NB4 (cell line): ENCODE measurements at regions not wholly inside any gene's neighbourhood (a gene's known extent, or its start where the extent isn't known, plus 50 kb on each side); places are given as distances from the start of the nearest gene placed in this dataset.
"Not testable (repeated sequence)": the region's sequence is repeated elsewhere in the genome, so short reads cannot be mapped to it uniquely, and the experiment has no call there.

Experiments used
- DNase-seq: peaks from one replicate; pipeline ENCODE4 v3.0.0; 2010; ENCODE audit warnings: low read depth
- H3K4me3 ChIP-seq: one replicate; pipeline ENCODE4 v1.5.1; 2011; ENCODE audit warnings: mild to moderate bottlenecking, low read depth, low read length, moderate library complexity
- CTCF ChIP-seq: IDR thresholded peaks from one replicate; pipeline ENCODE4 v1.5.1; 2012; ENCODE audit warnings: low read depth, low read length
- MAX ChIP-seq: IDR thresholded peaks from 2 replicates; pipeline ENCODE4 v1.6.1; 2011; ENCODE audit warnings: low read depth, low read length
- MYC ChIP-seq: IDR thresholded peaks from 2 replicates; pipeline ENCODE4 v1.6.1; 2011; ENCODE audit warnings: low read depth, low read length
- POLR2A ChIP-seq: IDR thresholded peaks from 2 replicates; pipeline ENCODE4 v1.6.1; 2011; ENCODE audit warnings: mild to moderate bottlenecking; ENCODE audit not compliant: insufficient read length; ENCODE audit errors: extremely low read depth

GRCh38 chr5:103744159-103744558 is 181.6 kb upstream of the NUDT12 start:
- DNase-seq: no peak
- H3K4me3 ChIP-seq: no peak overlapping the region
- TF ChIP-seq POLR2A (no peak), MYC (no peak), MAX (no peak), CTCF (no peak)

GRCh38 chr5:103743421-103743820 is 180.8 kb upstream of the NUDT12 start:
- H3K4me3 ChIP-seq: no peak overlapping the region
- no peak for DNase-seq
- no peak for TF ChIP-seq CTCF
- TF ChIP-seq MAX: no peak
- TF ChIP-seq MYC: no peak
- no peak for TF ChIP-seq POLR2A

- H3K4me3 ChIP-seq: no peak overlapping the region
- no peak for TF ChIP-seq MAX
- no peak for TF ChIP-seq CTCF
- no peak for TF ChIP-seq POLR2A
- no peak for TF ChIP-seq MYC
- DNase-seq: no peak
These were observed 179.4 kb upstream of the NUDT12 start for GRCh38 chr5:103741984-103742383.

- not testable (repeated sequence) for DNase-seq, H3K4me3 ChIP-seq
These were observed 173.8 kb upstream of the NUDT12 start for GRCh38 chr5:103736343-103736742.

GRCh38 chr5:103724271-103724670 is 161.7 kb upstream of the NUDT12 start:
- TF ChIP-seq CTCF (no peak), POLR2A (no peak), MYC (no peak), MAX (no peak)
- DNase-seq: no peak

GRCh38 chr5:103721183-103721582 is 158.6 kb upstream of the NUDT12 start:
- H3K4me3 ChIP-seq: no peak overlapping the region
- no peak for TF ChIP-seq POLR2A
- TF ChIP-seq CTCF: no peak
- no peak for TF ChIP-seq MAX
- no peak for TF ChIP-seq MYC
- no peak for DNase-seq

More at GRCh38 chr5:103724271-103724670, 161.7 kb upstream of the NUDT12 start:
- H3K4me3 ChIP-seq: no peak overlapping the region
